ENCODE measurements at regions not wholly inside any gene's neighbourhood (a gene's known extent, or its start where the extent isn't known, plus 50 kb on each side); places are given as distances from the start of the nearest gene placed in this dataset.
"Not testable (repeated sequence)": the region's sequence is repeated elsewhere in the genome, so short reads cannot be mapped to it uniquely, and the experiment has no call there.

GRCh38 chr10:63848871-63849270 is 327.7 kb downstream of the REEP3 start:
- DNase-seq (ENCODE audit: low spot score), result not testable (repeated sequence)

DNA sequence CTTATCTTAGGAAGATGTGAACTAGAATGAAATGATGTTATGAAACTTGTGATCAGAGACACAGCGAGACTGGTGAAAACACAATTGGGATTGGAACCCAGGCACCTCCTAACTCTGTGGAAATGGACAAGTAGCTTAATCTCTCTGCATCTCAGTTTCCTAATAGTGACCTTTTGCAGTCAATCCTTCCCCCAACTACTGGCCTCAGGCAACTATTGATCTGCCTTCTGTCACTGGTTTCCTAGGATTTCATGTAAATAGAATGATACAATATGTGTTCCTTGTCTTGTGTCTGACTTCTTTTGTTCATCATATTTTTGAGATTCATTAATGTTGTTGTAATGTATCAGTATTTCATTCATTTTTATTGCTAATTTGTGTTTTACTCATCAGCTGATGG is 341.7 kb downstream of the REEP3 start:
- DNase-seq (ENCODE audit: low spot score), result no peak

DNA sequence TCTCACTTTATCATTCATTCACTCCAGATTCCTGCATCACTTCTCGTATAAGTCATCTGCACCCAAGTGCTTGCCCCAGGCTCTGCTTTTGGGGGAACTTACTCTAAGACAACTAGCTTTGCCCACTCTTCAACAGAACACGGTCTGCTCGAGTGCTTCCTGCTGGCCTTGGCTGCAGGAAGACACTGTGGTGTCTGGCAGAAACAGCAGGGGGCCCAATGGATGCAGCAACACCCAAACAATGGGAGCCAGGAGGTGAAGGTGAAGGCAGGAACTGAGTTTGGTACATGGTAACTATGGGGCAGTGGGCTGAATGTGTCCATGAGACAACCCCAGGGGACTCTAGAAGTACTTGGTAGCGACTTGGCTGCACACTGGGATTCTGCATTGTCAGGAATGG is 344.0 kb downstream of the REEP3 start:
- DNase-seq (ENCODE audit: low spot score), result peak; percentile 6

DNA sequence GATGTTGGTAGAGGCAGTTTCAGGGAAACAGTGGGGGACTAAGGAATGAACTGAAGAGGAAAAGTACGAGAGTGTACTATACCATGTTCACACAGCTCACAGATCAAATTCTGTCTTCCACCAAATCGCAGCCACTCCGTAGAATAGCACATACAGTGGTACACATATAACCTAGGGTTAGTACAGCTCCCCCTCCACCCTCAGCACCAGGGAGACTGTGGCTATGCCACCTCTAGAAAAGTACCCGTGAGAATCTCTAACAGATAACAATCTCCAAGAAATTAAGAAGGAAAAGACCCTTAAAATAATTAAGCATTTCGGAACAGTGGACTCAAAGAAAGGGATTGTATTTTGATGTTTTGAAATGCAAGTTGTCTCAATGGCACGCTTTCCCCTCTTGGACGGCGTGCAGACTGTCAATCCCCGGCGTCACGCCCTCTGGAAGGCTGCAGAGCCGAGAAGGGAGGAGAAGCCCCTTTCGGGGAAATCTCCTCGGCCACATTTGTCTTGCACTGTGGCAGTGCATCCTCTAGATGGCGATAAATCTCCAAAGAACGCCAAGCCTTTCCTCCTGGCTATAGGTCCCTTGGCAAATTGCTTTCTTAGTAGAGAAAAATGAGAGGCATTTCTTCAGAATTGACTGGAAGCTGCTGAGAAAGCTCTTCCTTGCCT is 345.0 kb downstream of the REEP3 start:
- DNase-seq (ENCODE audit: low spot score), result peak; percentile 78

GRCh38 chr10:63866747-63867140 is 345.5 kb downstream of the REEP3 start:
- peak; percentile 66 for DNase-seq (ENCODE audit: low spot score)

- DNase-seq (ENCODE audit: low spot score), result no peak
Measured at GRCh38 chr10:63878428-63878827, 357.2 kb downstream of the REEP3 start.

- no peak for DNase-seq (ENCODE audit: low spot score)
Measured at GRCh38 chr10:63883861-63884260, 362.7 kb downstream of the REEP3 start.

DNA sequence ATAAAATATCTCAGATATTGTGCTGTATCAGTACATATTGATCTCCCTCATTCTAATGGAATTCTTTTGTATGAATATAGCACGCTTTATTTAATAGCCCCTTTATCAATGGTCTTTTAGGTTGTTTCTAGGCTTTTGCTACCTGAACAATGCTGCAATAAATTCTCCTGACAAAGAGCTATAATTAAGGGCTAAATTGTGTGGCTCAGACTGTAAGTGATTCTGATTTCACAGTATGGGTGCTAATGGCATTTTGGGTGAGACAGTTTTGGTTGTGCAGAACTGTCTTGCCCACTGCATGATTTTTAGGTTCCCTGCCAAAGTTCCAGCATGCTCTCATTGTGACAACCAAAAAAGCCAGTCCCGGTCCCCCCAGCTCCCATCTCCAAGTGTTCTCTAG is 363.2 kb downstream of the REEP3 start:
- DNase-seq (ENCODE audit: low spot score), result no peak

- no peak for DNase-seq (ENCODE audit: low spot score)
Measured at GRCh38 chr10:63885156-63885555, 364.0 kb downstream of the REEP3 start.

DNA sequence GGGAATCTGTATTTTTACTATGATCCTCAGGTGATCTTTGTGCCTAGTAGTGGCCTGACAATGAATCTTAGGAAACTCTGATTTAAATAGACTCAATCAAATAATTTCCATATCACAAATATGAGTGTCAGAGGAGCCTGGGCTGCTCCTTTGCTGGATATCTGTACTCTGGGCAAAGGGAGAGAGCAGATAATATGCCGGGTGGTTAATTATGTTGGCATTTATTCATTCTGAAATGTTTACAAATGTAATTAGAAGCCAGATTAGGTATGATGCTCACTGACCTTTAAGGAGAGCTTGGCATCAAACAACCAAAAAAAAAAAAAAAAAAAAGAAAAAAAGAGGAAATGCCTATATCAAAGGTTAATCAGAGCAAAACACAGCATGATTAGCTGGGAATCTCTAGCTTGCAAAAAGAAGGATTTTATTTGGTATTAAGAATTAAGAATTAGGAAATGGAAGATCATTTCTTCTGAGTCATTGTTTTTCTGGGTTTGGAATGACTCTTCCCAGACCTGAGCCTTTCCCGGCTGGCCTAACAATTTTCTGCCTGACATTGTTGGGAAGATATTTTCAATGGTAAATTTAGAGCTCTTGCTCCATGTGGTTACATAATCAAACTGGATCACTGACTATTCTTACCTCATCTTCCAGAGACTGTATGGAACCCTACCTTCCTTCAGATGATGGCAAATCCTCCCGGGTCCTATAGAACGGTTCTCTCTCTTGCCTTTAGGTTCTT is 365.3 kb downstream of the REEP3 start:
- DNase-seq (ENCODE audit: low spot score), result no peak

DNA sequence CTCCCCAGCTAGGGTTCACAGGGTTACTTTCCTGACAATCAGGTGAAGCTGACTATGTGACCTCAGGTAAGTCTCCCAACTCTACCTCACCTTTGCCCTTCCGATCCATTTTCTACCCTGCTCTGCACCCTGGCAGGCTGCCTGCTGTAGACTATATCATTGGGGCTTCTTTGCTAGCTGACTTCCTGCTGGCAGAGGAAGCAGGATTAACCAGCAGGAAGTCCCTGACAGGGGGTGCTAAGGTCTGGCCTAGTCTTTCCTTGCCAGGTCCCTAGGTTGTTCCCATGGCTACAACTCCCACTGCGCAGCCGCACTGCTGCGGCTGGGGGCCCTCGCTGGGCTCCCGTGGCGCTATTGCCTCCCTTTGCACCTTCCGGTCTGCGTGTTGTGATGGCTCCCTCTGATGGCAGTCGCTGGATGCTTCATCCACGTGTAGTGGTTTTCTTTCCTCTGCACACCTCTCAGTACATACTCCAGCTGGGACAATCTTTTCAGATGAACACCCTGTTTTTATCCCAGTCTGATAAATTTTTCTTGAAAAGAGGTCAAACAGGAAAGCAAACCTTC is 365.9 kb downstream of the REEP3 start:
- DNase-seq (ENCODE audit: low spot score), result no peak

DNA sequence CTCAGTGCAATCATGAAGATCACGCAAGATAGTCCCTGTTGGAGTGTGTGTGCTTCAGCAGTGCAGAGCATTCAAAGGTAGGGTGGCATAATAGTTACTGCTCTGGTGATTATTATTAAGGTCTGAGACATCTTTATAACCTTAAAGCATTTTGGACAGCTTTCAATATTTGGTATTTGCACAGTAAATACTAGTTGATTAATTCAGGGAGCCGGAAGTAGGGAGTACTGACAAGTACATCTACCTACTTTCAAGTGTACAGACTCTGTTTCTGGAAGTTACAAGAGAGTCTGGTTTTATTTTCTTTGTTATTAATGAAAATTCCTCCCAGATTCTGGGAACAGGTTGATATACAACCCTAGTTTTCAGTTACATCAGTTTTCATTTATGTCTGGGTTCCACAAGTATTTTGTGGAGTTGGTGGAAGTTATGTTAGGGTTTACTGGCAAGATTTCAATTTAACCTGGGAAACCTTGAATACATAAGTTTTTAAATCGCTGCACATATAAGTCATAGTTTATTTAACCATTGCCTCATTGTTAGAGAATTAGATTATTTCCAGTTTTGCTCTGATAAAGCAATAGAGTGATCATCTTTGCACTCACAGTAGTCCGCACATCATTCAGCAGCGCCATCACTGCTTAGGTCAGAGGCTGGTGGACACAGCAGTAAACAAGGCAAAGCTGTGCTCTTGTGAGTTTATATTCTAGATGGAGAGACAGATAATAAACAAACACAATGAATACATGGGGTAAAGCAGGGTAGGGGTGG is 366.6 kb downstream of the REEP3 start:
- DNase-seq (ENCODE audit: low spot score), result no peak

- no peak for DNase-seq (ENCODE audit: low spot score)
Measured at GRCh38 chr10:63889803-63890202, 368.6 kb downstream of the REEP3 start.

DNA sequence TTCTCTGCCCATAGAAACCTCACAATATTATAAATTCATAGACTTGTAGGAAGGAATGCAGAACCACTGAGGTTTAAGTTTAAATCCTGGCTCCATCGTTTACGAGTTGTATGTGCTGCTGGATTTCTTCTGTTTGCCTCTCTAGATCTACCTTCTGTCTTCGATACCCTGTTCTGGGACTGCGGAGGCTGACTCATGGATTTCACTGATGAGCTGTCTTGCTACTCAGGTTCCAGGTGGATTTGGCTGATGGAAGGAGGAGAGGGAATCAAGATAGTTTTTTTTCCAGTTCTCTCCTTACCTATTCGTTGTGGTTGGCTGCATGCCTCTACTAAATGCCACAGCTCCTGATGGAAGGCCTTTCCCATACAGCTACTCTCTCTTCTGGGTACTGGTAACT is 375.8 kb downstream of the REEP3 start:
- no peak for DNase-seq (ENCODE audit: low spot score)

- no peak for DNase-seq (ENCODE audit: low spot score)
Measured at GRCh38 chr10:63899673-63900300, 378.6 kb downstream of the REEP3 start.

GRCh38 chr10:63901228-63901627 is 380.0 kb downstream of the REEP3 start:
- DNase-seq (ENCODE audit: low spot score), result peak; percentile 24

GRCh38 chr10:63901881-63902280 is 380.7 kb downstream of the REEP3 start:
- DNase-seq (ENCODE audit: low spot score), result no peak

- no peak for DNase-seq (ENCODE audit: low spot score)
Measured at GRCh38 chr10:63910806-63911205, 389.6 kb downstream of the REEP3 start.

GRCh38 chr10:63915240-63915639 is 394.0 kb downstream of the REEP3 start:
- no peak for DNase-seq (ENCODE audit: low spot score)

GRCh38 chr10:63917363-63917762 is 396.2 kb downstream of the REEP3 start:
- no peak for DNase-seq (ENCODE audit: low spot score)

DNA sequence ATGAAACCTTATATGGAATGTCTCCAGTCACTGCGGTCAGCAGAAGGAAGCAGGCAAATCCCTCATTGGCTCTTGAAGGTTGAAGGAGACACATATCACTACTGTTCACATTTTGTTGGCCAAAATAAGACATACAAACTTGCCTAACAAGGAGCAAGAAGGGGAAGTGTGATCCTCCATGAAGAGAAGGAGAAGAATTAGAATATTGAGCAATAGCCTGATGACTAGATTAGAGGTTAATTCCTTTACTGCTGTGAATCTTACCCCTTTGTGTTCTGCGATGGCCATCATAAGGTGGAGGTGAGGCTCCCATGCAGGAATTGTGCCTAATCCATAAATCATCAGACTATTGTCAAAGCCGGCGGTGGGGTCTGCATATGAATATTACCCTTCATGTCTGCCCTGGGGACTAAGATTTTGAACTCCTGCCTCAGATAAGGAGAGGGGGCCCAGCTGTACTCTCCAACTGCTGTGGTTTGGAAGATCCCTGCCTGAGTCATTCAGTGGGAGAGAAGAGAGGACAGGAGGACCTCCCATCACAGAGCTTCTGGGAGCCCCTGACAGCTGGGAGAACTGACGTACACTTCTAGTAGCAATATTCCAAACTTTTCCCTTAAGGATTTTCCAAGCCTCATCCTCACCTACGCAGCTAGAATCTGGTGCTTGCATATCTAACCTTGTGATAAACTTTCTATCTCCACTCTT is 398.5 kb downstream of the REEP3 start:
- no peak for DNase-seq (ENCODE audit: low spot score)

DNA sequence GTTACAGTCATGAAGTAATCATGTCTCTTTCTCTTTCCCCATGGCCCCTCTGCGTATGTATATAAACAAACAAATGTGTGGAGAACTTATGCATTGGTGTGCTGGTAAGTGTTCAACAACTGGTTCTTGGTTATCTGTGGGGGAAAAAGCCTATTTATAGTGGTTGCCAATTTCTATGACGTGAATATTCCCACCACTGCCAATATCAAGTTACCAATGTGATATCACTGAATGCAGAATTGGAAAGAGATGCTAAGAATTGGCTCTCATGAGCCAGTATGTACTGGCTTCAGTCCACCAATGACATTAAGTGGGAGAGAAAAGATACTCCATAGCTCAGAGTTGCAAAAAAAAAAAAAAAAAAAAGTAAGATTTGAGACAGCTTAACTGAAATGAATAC is 399.7 kb downstream of the REEP3 start:
- DNase-seq (ENCODE audit: low spot score), result no peak
